HEK293 (cell line): ENCODE measurements at regions not wholly inside any gene's neighbourhood (a gene's known extent, or its start where the extent isn't known, plus 50 kb on each side); places are given as distances from the start of the nearest gene placed in this dataset.

Experiments
- CTCF ChIP-seq: fragments of 450-650 bp; formaldehyde crosslinking; IDR thresholded peaks from 2 replicates; pipeline ENCODE4 v1.5.1; 2016; ENCODE audit warnings: missing biosample characterization, missing genetic modification characterization
- MZF1 ChIP-seq: fragments of 450-650 bp; formaldehyde crosslinking; IDR thresholded peaks from 2 replicates; pipeline ENCODE4 v1.5.1; 2017; ENCODE audit warnings: missing biosample characterization, missing genetic modification characterization, borderline replicate concordance

- no peak for TF ChIP-seq CTCF
- TF ChIP-seq MZF1, result no peak
Observed at GRCh38 chr3:81894598-81894997, 133.2 kb upstream of the GBE1 start.
